GM06990 (cell line): ENCODE measurements at regions not wholly inside any gene's neighbourhood (a gene's known extent, or its start where the extent isn't known, plus 50 kb on each side); places are given as distances from the start of the nearest gene placed in this dataset.
"Not testable (repeated sequence)": the region's sequence is repeated elsewhere in the genome, so short reads cannot be mapped to it uniquely, and the experiment has no call there.

ENCODE experiments used
- DNase-seq: peaks from one replicate; pipeline ENCODE4 v3.0.0-alpha.2; 2011; ENCODE audit not compliant: insufficient read length; ENCODE audit errors: extremely low read depth
- H3K27me3 ChIP-seq: replicated peaks from 2 replicates; pipeline ENCODE4 v1.6.0; 2011; ENCODE audit warnings: low read length; ENCODE audit not compliant: control insufficient read depth, insufficient read depth
- H3K36me3 ChIP-seq: 2 replicates; pipeline ENCODE4 v1.5.1; 2011; ENCODE audit warnings: low read length; ENCODE audit not compliant: control insufficient read depth, insufficient read depth
- H3K4me3 ChIP-seq: replicated peaks from 2 replicates; pipeline ENCODE4 v1.5.1; 2011; ENCODE audit warnings: low read depth, mild to moderate bottlenecking, control low read depth, low read length
- TF ChIP-seq, protein P1 (sequence below): IDR thresholded peaks from 2 replicates; pipeline ENCODE4 v1.5.1; 2011; ENCODE audit warnings: low read length, control low read depth, mild to moderate bottlenecking, inconsistent platforms; ENCODE audit not compliant: insufficient read depth, poor library complexity, severe bottlenecking

DNA sequence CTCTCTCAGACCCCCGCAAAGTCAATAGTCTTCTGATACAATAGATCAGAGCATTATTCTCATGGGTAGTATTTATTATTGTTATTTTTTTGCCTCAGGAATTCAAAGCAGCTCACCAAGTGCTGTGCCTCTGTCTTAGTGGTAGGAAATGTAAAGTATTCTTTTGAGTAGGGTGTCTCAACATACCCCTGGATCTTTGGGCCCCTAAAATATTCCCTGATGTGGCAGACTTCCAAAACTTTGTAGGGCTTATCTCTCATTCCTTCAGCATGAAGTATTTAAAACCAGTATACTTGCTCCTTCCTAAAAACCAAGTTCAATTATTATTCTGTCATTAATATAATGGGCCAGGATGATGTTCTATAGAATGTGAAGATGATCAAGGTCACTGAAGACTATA lies 115.3 kb upstream of the ZNF827 start:
- DNase-seq: no peak
- no peaks in the 10 kb centered on the region for H3K27me3 ChIP-seq
- H3K36me3 ChIP-seq: no peaks in the 10 kb centered on the region
- TF ChIP-seq, protein P1, sequence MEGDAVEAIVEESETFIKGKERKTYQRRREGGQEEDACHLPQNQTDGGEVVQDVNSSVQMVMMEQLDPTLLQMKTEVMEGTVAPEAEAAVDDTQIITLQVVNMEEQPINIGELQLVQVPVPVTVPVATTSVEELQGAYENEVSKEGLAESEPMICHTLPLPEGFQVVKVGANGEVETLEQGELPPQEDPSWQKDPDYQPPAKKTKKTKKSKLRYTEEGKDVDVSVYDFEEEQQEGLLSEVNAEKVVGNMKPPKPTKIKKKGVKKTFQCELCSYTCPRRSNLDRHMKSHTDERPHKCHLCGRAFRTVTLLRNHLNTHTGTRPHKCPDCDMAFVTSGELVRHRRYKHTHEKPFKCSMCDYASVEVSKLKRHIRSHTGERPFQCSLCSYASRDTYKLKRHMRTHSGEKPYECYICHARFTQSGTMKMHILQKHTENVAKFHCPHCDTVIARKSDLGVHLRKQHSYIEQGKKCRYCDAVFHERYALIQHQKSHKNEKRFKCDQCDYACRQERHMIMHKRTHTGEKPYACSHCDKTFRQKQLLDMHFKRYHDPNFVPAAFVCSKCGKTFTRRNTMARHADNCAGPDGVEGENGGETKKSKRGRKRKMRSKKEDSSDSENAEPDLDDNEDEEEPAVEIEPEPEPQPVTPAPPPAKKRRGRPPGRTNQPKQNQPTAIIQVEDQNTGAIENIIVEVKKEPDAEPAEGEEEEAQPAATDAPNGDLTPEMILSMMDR: no peak
- H3K4me3 ChIP-seq: peak overlapping the region; percentile 17

DNA sequence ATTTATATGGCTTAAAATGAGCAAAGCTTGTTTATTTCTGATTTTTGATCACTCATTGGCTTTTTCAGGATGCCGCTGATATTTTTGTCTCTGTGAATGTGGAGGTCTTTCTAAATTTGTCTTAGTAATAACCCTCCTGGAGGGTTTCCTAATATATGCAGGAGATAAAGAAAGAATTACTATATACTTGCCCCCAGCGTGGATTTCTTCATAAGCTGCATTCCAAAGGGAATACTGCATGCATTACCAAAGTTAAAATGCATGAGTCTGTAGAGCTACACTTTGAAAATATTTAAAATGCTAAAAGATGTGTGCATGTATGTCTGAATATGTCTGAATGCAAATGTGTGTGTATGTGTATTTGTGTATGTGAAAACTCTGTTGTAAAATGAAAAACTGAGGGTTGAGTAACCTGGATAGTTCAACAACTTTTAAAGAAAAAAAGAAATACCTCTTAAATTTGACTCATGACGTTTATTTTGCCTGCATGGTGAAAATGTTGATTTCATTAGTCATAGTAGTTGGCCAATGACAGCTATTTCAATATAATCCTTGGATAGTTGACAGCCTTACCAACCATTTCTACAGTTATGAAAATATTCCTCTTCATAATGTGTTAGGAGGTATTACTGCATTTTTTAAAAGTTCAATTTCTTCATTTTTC lies 113.2 kb upstream of the ZNF827 start:
- Histone ChIP-seq H3K27me3 (no peaks in the 10 kb centered on the region), H3K36me3 (no peaks in the 10 kb centered on the region), H3K4me3 (no peak overlapping the region)
- TF ChIP-seq, protein P1: no peak
- DNase-seq: no peak

DNA sequence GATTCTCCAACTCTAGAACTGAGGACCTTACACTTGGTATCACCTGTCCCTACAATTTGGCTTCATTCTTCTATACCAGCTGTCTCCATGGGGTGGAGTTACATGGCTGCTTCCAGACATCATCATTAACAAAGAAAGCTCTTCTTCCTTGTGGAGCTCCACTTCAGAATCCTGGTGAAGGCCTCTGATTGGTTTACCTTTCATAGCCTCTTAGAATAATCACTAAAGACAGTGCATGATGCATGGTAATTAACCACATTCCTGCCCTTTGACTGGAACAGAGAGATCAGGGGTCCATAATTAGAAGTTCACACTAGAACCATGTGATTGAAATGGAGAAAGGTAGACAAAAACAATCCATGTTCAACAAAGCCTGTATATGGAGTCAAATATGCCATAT lies 112.6 kb upstream of the ZNF827 start:
- no peak overlapping the region for H3K4me3 ChIP-seq
- H3K36me3 ChIP-seq: no peaks in the 10 kb centered on the region
- no peaks in the 10 kb centered on the region for H3K27me3 ChIP-seq
- no peak for DNase-seq
- TF ChIP-seq, protein P1: no peak

DNA sequence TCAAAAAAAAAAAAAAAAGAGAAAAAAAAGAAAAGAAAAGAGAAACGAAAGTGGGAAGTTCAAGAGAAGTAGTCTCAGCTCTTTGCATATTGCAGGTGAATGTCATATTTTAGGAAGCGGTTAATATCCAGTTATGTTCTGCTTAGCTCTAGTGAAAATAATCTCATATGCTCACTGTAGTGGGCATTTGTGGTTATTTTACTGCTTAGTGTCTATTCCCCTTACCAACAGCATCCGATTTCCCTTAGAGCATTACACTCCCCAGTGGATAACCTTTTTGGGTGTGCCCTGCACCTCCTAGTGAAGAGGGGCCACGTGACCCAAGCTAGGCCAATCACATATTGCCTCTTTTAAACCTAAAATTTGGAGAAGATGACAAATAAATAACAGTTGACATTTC lies 111.2 kb upstream of the ZNF827 start:
- DNase-seq: peak; percentile 66
- Histone ChIP-seq H3K4me3 (no peak overlapping the region), H3K36me3 (no peaks in the 10 kb centered on the region), H3K27me3 (no peaks in the 10 kb centered on the region)
- TF ChIP-seq, protein P1: no peak

DNA sequence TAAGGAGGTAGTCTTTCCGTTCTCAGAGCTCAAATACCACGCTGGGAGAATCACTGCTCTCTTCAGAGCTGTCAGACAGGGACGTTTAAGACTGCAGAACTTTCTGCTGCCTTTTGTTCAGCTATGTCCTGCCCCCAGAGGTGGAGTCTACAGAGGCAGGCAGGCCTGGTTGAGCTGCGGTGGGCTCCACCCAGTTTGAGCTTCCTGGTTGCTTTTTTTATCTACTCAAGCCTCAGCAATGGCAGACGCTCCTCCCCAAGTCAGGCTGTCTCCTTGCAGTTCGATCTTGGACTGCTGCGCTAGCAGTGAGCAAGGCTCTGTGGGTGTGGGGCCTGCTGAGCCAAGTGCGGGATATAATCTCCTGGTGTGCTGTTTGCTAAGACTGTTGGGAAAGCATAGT lies 109.1 kb upstream of the ZNF827 start:
- not testable (repeated sequence) for H3K4me3 ChIP-seq, H3K36me3 ChIP-seq, DNase-seq, H3K27me3 ChIP-seq

DNA sequence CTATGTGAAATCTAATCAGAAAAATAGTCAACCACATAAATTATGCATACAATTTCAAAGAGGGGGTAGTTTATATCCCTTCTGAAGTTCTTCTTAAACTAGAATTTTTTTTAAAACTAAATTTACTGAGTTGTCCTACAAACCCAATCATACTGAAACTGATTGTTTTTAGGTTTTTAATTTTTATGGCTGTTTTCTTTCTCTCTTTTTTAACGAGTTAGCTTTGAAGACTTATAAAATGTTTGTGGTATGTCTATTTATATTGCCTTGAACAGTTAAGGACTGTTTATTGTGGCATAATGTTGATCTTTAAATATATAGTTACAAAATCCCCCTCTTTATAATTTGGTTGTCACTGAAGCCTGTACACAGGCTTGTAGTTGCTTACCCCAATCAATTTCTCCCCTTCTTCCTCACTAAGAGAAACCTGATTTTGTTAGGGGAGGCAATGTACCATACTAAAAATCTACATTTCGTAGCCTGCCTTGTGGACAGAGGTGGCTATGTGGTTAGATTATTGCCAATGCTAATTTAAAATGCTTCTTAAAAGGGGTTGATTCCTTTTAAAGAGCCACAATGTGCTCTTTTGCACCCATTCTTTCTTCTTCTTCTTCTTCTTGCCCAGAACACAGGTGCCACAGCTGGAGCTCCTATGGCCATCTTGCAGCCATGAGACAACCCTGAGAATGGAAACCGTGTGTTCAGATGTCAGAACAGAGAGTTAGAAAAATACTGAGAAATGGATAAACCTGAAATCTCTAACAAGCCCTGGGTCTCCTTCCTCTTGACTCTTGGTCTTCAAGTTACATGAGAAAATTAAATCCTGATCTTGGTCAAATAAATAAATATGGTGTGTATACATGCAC lies 102.7 kb upstream of the ZNF827 start:
- Histone ChIP-seq H3K36me3 (no peaks in the 10 kb centered on the region), H3K27me3 (no peaks in the 10 kb centered on the region), H3K4me3 (no peak overlapping the region)
- no peak for DNase-seq
- TF ChIP-seq, protein P1: no peak
